Ectodermal cell (in vitro differentiated cells): ENCODE measurements at regions not wholly inside any gene's neighbourhood (a gene's known extent, or its start where the extent isn't known, plus 50 kb on each side); places are given as distances from the start of the nearest gene placed in this dataset.
A peak's percentile ranks its signal among the peaks of the same experiment; 100 is the strongest.
"Not testable (repeated sequence)": the region's sequence is repeated elsewhere in the genome, so short reads cannot be mapped to it uniquely, and the experiment has no call there.

Experiments
- H3K27ac ChIP-seq: 2 replicates; pipeline ENCODE4 v1.7.0; 2013; ENCODE audit warnings: mild to moderate bottlenecking, low read depth, low read length; ENCODE audit not compliant: insufficient read depth, poor library complexity, severe bottlenecking
- H3K27me3 ChIP-seq: 2 replicates; pipeline ENCODE4 v1.7.0; 2013; ENCODE audit warnings: mild to moderate bottlenecking, low read length; ENCODE audit not compliant: insufficient read depth, control insufficient read depth, poor library complexity, severe bottlenecking
- H3K36me3 ChIP-seq: one replicate; pipeline ENCODE4 v1.7.0; 2013; ENCODE audit warnings: low read length; ENCODE audit not compliant: control insufficient read depth, insufficient read depth
- H3K4me1 ChIP-seq: one replicate; pipeline ENCODE4 v1.7.0; 2013; ENCODE audit warnings: low read length; ENCODE audit not compliant: control insufficient read depth, insufficient read depth
- H3K4me3 ChIP-seq: 2 replicates; pipeline ENCODE4 v1.7.0; 2013; ENCODE audit warnings: low read depth, low read length, control low read depth; ENCODE audit not compliant: insufficient read depth
- H3K9me3 ChIP-seq: 2 replicates; pipeline ENCODE4 v1.7.0; 2013; ENCODE audit warnings: mild to moderate bottlenecking, low read length, moderate library complexity; ENCODE audit not compliant: control insufficient read depth
- WGBS, 2 experiments: methylation state at CpG; one replicate each; pipeline ENCODE4 v1.1.7; 2013; ENCODE audit warnings: missing lambda C conversion rate in 2 of 2; 5-methylcytosine and 5-hydroxymethylcytosine counted together

DNA sequence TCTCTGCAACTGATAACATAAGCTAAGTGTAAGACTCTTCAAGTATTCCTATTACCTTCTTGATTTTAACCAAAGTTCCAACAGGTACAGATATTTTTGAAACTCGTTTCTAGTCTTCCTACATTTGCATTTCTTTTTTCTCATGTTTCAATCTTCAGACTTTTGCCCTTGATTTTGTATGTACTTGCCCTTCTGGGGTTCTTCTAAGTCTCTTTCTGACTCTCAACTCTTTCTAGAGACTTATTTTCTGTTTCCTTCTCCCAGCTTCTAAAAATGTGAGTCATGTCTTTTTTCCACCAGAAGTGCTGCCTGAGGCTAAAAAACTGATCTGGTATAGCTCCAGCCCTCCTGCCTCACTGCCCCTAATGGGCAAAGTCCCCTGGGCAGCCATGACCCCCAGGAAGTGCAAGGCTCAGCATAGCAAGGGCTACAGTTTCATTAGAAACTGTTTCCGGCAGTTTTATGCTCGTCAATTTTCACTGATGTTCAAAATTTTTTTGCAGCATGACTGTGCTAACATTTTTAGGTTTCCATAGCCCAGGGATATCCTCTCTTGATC lies 265.9 kb downstream of the SEC16B start:
- no peaks in the 10 kb centered on the region for H3K9me3 ChIP-seq
- H3K27me3 ChIP-seq, result no peaks in the 10 kb centered on the region
- WGBS, 2 experiments, result 73 to 78% methylated on average over 3 of the region's 3 CpGs

GRCh38 chr1:177701654-177702353 lies 268.1 kb downstream of the SEC16B start:
- no peak overlapping the region for H3K4me3 ChIP-seq
- H3K27ac ChIP-seq, result no peak overlapping the region
- H3K36me3 ChIP-seq, result no peaks in the 10 kb centered on the region
- H3K9me3 ChIP-seq, result no peaks in the 10 kb centered on the region
- 91 to 93% methylated on average over 2 to 3 of the region's 3 CpGs for WGBS, 2 experiments
- H3K27me3 ChIP-seq, result no peaks in the 10 kb centered on the region
- H3K4me1 ChIP-seq, result no peaks in the 10 kb centered on the region

More for the DNA sequence above, 265.9 kb downstream of the SEC16B start:
- Histone ChIP-seq H3K4me3 (no peak overlapping the region), H3K36me3 (no peaks in the 10 kb centered on the region), H3K4me1 (no peaks in the 10 kb centered on the region), H3K27ac (no peak overlapping the region)

DNA sequence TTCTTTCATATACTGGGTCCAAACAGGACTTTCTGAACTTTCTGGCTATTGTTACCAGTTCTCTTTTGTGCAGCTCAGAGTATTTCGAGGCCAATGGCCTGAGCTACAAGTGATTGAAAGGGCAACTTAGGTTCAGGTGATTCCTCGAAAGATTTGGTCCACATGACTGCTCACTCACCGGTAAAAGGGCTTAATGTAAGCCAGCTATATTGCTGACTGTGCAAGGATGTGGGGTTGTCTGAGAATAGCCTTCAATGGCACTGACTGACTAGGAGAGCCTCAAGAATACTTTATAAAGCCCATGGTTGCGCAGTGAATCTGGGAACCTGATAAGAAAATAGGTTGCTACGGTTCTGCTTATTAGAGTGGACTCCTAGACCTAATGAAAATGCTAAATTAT lies 269.0 kb downstream of the SEC16B start:
- no peaks in the 10 kb centered on the region for H3K36me3 ChIP-seq
- H3K4me3 ChIP-seq, result no peak overlapping the region
- no peaks in the 10 kb centered on the region for H3K27me3 ChIP-seq
- H3K4me1 ChIP-seq, result no peaks in the 10 kb centered on the region
- no peaks in the 10 kb centered on the region for H3K9me3 ChIP-seq
- 96 to 98% methylated on average over 5 of the region's 5 CpGs for WGBS, 2 experiments
- no peak overlapping the region for H3K27ac ChIP-seq

- H3K9me3 ChIP-seq, result no peaks in the 10 kb centered on the region
Observed at GRCh38 chr1:177690996-177691395, 278.9 kb downstream of the SEC16B start.

DNA sequence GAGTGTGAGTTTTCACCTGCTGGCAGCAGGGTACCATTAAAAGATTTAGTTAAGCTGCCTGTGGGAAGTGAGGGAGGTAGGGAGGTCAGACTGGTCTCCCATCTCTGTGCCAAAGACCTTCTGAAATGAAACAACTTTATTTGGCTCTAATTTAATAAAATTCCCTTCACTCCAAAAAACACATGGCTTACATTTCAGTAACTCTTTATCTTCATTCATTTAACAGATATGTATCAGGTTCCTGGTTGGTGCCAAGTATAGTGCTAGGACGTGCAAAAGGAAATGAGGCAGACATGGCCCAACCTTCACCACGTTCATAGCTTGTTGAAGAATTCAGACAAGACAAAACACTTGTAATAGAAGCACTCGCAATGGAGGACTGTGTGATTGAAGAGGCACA lies 282.3 kb downstream of the SEC16B start:
- no peaks in the 10 kb centered on the region for H3K4me1 ChIP-seq
- H3K4me3 ChIP-seq, result no peak overlapping the region
- H3K27ac ChIP-seq, result no peak overlapping the region
- H3K9me3 ChIP-seq, result no peaks in the 10 kb centered on the region
- no peaks in the 10 kb centered on the region for H3K36me3 ChIP-seq
- WGBS, 2 experiments, result 92% methylated on average over 3 of the region's 3 CpGs
- no peaks in the 10 kb centered on the region for H3K27me3 ChIP-seq

More at GRCh38 chr1:177690996-177691395, 278.9 kb downstream of the SEC16B start:
- Histone ChIP-seq H3K27me3 (no peaks in the 10 kb centered on the region), H3K36me3 (no peaks in the 10 kb centered on the region), H3K27ac (no peak overlapping the region), H3K4me1 (no peaks in the 10 kb centered on the region), H3K4me3 (no peak overlapping the region)

- no peak overlapping the region for H3K4me3 ChIP-seq
- 57 to 69% methylated on average over 1 of the region's 1 CpG for WGBS, 2 experiments
- no peaks in the 10 kb centered on the region for H3K4me1 ChIP-seq
- H3K27me3 ChIP-seq, result no peaks in the 10 kb centered on the region
- no peaks in the 10 kb centered on the region for H3K9me3 ChIP-seq
- H3K27ac ChIP-seq, result peak overlapping the region; percentile 27
- no peaks in the 10 kb centered on the region for H3K36me3 ChIP-seq
Observed at GRCh38 chr1:177686933-177687332, 282.9 kb downstream of the SEC16B start.

- Histone ChIP-seq H3K4me3 (no peak overlapping the region), H3K27me3 (no peaks in the 10 kb centered on the region), H3K9me3 (no peaks in the 10 kb centered on the region), H3K36me3 (no peaks in the 10 kb centered on the region), H3K27ac (no peak overlapping the region), H3K4me1 (peaks cover 6% of the 10 kb centered on the region)
- WGBS, 2 experiments, result 74 to 78% methylated on average over 1 of the region's 1 CpG
Observed at GRCh38 chr1:177669161-177669560, 300.7 kb downstream of the SEC16B start.

GRCh38 chr1:177665935-177666334 lies 303.9 kb downstream of the SEC16B start:
- H3K9me3 ChIP-seq, result no peaks in the 10 kb centered on the region
- peaks cover 6% of the 10 kb centered on the region for H3K4me1 ChIP-seq
- no peaks in the 10 kb centered on the region for H3K27me3 ChIP-seq
- H3K27ac ChIP-seq, result no peak overlapping the region
- WGBS, 2 experiments, result 87 to 96% methylated on average over 2 of the region's 2 CpGs
- no peak overlapping the region for H3K4me3 ChIP-seq
- H3K36me3 ChIP-seq, result no peaks in the 10 kb centered on the region

- not testable (repeated sequence) for H3K4me3 ChIP-seq, H3K36me3 ChIP-seq, H3K4me1 ChIP-seq, H3K27me3 ChIP-seq, H3K9me3 ChIP-seq, H3K27ac ChIP-seq
- WGBS, 2 experiments, result 92 to 94% methylated on average over 4 of the region's 4 CpGs
Observed at GRCh38 chr1:177664742-177665141, 305.1 kb downstream of the SEC16B start.

- no peak overlapping the region for H3K4me3 ChIP-seq
- peaks cover 12% of the 10 kb centered on the region for H3K4me1 ChIP-seq
- 91 to 98% methylated on average over 4 to 5 of the region's 5 CpGs for WGBS, 2 experiments
Observed at GRCh38 chr1:177660188-177660587, 309.7 kb downstream of the SEC16B start.

More at GRCh38 chr1:177660188-177660587, 309.7 kb downstream of the SEC16B start:
- Histone ChIP-seq H3K27me3 (no peaks in the 10 kb centered on the region), H3K36me3 (no peaks in the 10 kb centered on the region), H3K9me3 (no peaks in the 10 kb centered on the region), H3K27ac (no peak overlapping the region)
